Astrocyte (in vitro differentiated cells and primary cell): ENCODE measurements at regions not wholly inside any gene's neighbourhood (a gene's known extent, or its start where the extent isn't known, plus 50 kb on each side); places are given as distances from the start of the nearest gene placed in this dataset.

Experiments used
- DNase-seq: peaks from one replicate; pipeline ENCODE4 v3.0.0-alpha.2; 2010; ENCODE audit warnings: low read depth
- FAIRE-seq: peaks from 2 replicates; lab custom pipeline; 2011; peaks lifted over from hg19 to GRCh38; lab: Jason Lieb, UNC
- H2AFZ ChIP-seq: 2 replicates; pipeline ENCODE4 v1.6.0; 2012; ENCODE audit warnings: low read depth, low read length, inconsistent platforms
- H3K27ac ChIP-seq: 2 replicates; pipeline ENCODE4 v1.5.1; 2011; ENCODE audit warnings: low read depth, low read length, inconsistent platforms
- H3K27me3 ChIP-seq: 2 replicates; pipeline ENCODE4 v1.6.0; 2011; ENCODE audit warnings: low read length, inconsistent platforms; ENCODE audit not compliant: insufficient read depth
- H3K36me3 ChIP-seq: 2 replicates; pipeline ENCODE4 v1.5.1; 2011; ENCODE audit warnings: low read length, inconsistent platforms; ENCODE audit not compliant: insufficient read depth
- H3K4me1 ChIP-seq: 2 replicates; pipeline ENCODE4 v1.5.1; 2011; ENCODE audit warnings: low read length, inconsistent platforms; ENCODE audit not compliant: insufficient read depth
- H3K4me2 ChIP-seq: 2 replicates; pipeline ENCODE4 v1.6.0; 2012; ENCODE audit warnings: low read length, inconsistent platforms
- H3K4me3 ChIP-seq: 2 replicates; pipeline ENCODE4 v1.5.1; 2011; ENCODE audit warnings: low read depth, mild to moderate bottlenecking, low read length, inconsistent platforms; ENCODE audit not compliant: insufficient read depth
- H3K79me2 ChIP-seq: 2 replicates; pipeline ENCODE4 v1.6.0; 2012; ENCODE audit warnings: mild to moderate bottlenecking, low read length, inconsistent platforms; ENCODE audit not compliant: insufficient read depth
- H3K9ac ChIP-seq: 2 replicates; pipeline ENCODE4 v1.6.0; 2012; ENCODE audit warnings: mild to moderate bottlenecking, low read length, inconsistent platforms
- H3K9me3 ChIP-seq: 2 replicates; pipeline ENCODE4 v1.5.1; 2012; ENCODE audit warnings: low read depth, mild to moderate bottlenecking, low read length, inconsistent platforms; ENCODE audit not compliant: insufficient read depth
- H4K20me1 ChIP-seq: 2 replicates; pipeline ENCODE4 v1.6.0; 2012; ENCODE audit warnings: low read length, inconsistent platforms; ENCODE audit not compliant: insufficient read depth
- H3K27ac Mint-ChIP-seq: one replicate; pipeline ENCODE4 v1.8.0; 2021; ENCODE audit warnings: mild to moderate bottlenecking, mixed read lengths; ENCODE audit not compliant: unreplicated experiment
- H3K27me3 Mint-ChIP-seq: one replicate; pipeline ENCODE4 v1.8.0; 2021; ENCODE audit warnings: low read depth, mixed read lengths; ENCODE audit not compliant: unreplicated experiment
- H3K36me3 Mint-ChIP-seq: one replicate; pipeline ENCODE4 v1.8.0; 2021; ENCODE audit warnings: low read depth, mixed read lengths; ENCODE audit not compliant: unreplicated experiment
- H3K4me1 Mint-ChIP-seq: one replicate; pipeline ENCODE4 v1.8.0; 2021; ENCODE audit warnings: low read depth, mixed read lengths; ENCODE audit not compliant: unreplicated experiment
- H3K4me3 Mint-ChIP-seq: one replicate; pipeline ENCODE4 v1.8.0; 2021; ENCODE audit warnings: mild to moderate bottlenecking, moderate library complexity, mixed read lengths; ENCODE audit not compliant: unreplicated experiment
- H3K9me3 Mint-ChIP-seq: one replicate; pipeline ENCODE4 v1.8.0; 2021; ENCODE audit warnings: mild to moderate bottlenecking, mixed read lengths; ENCODE audit not compliant: unreplicated experiment
- EZH2 ChIP-seq: IDR thresholded peaks from 2 replicates; pipeline ENCODE4 v1.6.1; 2012; ENCODE audit warnings: mild to moderate bottlenecking, low read length, inconsistent platforms; ENCODE audit not compliant: insufficient read depth
- TF ChIP-seq, protein P1 (sequence below): IDR thresholded peaks from 2 replicates; pipeline ENCODE4 v1.5.1; 2011; ENCODE audit warnings: low read depth, mild to moderate bottlenecking, inconsistent platforms, low read length, moderate library complexity; ENCODE audit not compliant: insufficient read depth

DNA sequence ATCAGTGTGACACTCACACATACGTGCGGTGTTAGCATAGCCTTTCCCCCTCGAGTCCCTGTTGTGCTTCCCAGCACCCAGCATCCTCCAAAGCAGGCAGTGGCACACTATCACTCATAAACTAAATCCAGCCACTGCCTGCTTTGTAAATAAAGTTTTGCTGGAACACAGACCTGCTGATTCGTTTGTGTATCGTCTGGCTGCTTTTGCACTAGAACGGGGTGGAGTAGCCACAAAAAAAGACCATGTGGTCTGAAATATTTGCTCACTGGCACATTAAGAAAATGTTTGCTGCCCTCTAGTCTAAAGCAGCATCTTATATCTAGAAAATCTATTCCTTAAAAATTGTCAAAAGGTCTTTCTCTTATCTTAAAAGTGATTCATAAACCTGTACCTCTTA is 341.2 kb upstream of the ZFHX3 start:
- no peak overlapping the region for H3K4me2 ChIP-seq
- H3K9me3 ChIP-seq: no peaks in the 10 kb centered on the region
- H3K9ac ChIP-seq: no peak overlapping the region
- DNase-seq: no peak
- H3K36me3 ChIP-seq: no peaks in the 10 kb centered on the region
- no peaks in the 10 kb centered on the region for H3K27me3 ChIP-seq
- no peak overlapping the region for H3K4me3 ChIP-seq
- no peak overlapping the region for H2AFZ ChIP-seq
- Mint-ChIP-seq H3K27ac (no peak overlapping the region), H3K9me3 (no peaks in the 10 kb centered on the region), H3K4me3 (no peak overlapping the region), H3K27me3 (peaks cover 2% of the 10 kb centered on the region), H3K4me1 (peaks cover 20% of the 10 kb centered on the region), H3K36me3 (no peaks in the 10 kb centered on the region)
- no peaks in the 10 kb centered on the region for H3K79me2 ChIP-seq
- H3K4me1 ChIP-seq: no peaks in the 10 kb centered on the region
- FAIRE-seq: no peak
- no peak overlapping the region for H3K27ac ChIP-seq
- no peak for TF ChIP-seq EZH2
- TF ChIP-seq, protein P1, sequence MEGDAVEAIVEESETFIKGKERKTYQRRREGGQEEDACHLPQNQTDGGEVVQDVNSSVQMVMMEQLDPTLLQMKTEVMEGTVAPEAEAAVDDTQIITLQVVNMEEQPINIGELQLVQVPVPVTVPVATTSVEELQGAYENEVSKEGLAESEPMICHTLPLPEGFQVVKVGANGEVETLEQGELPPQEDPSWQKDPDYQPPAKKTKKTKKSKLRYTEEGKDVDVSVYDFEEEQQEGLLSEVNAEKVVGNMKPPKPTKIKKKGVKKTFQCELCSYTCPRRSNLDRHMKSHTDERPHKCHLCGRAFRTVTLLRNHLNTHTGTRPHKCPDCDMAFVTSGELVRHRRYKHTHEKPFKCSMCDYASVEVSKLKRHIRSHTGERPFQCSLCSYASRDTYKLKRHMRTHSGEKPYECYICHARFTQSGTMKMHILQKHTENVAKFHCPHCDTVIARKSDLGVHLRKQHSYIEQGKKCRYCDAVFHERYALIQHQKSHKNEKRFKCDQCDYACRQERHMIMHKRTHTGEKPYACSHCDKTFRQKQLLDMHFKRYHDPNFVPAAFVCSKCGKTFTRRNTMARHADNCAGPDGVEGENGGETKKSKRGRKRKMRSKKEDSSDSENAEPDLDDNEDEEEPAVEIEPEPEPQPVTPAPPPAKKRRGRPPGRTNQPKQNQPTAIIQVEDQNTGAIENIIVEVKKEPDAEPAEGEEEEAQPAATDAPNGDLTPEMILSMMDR: no peak
- H4K20me1 ChIP-seq: no peaks in the 10 kb centered on the region

DNA sequence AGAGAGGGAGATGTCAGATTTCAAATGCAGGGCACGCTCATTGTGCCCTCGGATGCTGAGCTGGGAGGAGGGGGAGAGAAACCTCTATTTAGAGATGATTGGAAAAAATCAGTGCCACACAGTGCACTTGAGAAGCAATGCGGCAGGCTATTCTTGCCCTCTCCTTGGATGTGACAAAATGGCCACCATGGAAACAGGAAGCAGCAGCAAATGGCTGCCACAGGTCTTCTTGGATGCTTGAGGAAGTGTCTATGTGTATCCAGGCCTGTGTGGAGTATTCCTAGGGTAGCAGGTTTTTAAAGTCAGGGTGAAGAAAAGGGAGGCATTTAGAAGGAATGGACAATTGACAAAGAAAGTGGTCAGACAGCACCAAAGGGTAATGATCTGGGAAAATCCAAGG is 340.1 kb upstream of the ZFHX3 start:
- H3K4me2 ChIP-seq: no peak overlapping the region
- Mint-ChIP-seq H3K4me1 (peaks cover 16% of the 10 kb centered on the region), H3K27ac (no peak overlapping the region), H3K4me3 (no peak overlapping the region), H3K9me3 (no peaks in the 10 kb centered on the region), H3K36me3 (no peaks in the 10 kb centered on the region), H3K27me3 (peaks cover 2% of the 10 kb centered on the region)
- H3K4me3 ChIP-seq: no peak overlapping the region
- no peak overlapping the region for H3K9ac ChIP-seq
- DNase-seq: no peak
- H3K36me3 ChIP-seq: no peaks in the 10 kb centered on the region
- H4K20me1 ChIP-seq: no peaks in the 10 kb centered on the region
- H3K27ac ChIP-seq: no peak overlapping the region
- no peaks in the 10 kb centered on the region for H3K4me1 ChIP-seq
- H2AFZ ChIP-seq: no peak overlapping the region
- FAIRE-seq: no peak
- TF ChIP-seq, protein P1: no peak
- TF ChIP-seq EZH2: no peak
- no peaks in the 10 kb centered on the region for H3K79me2 ChIP-seq
- no peaks in the 10 kb centered on the region for H3K9me3 ChIP-seq
- no peaks in the 10 kb centered on the region for H3K27me3 ChIP-seq

DNA sequence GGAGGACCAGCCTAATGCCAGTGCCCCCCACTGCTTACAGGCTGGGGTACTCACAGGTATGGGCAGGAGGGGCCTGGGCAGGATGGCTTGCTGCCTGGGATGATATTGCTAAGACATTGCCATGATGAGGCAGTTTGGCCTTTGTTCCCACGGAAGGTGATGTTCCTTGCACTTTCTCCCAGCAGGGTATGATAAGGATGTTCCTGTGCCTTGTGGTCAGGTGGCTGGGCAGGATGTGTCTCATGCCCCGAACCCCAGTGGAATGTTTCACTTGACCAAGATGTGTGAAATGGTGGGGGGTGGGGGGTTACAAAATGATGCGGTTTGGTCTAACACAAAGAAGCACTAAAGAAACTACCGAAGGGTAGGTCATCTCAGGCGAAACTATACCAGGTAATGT is 337.8 kb upstream of the ZFHX3 start:
- no peaks in the 10 kb centered on the region for H3K9me3 ChIP-seq
- no peak overlapping the region for H2AFZ ChIP-seq
- H3K27me3 ChIP-seq: no peaks in the 10 kb centered on the region
- H3K4me1 ChIP-seq: no peaks in the 10 kb centered on the region
- Mint-ChIP-seq H3K4me3 (no peak overlapping the region), H3K4me1 (peaks cover 15% of the 10 kb centered on the region), H3K36me3 (no peaks in the 10 kb centered on the region), H3K9me3 (no peaks in the 10 kb centered on the region), H3K27ac (no peak overlapping the region), H3K27me3 (peaks cover 6% of the 10 kb centered on the region)
- TF ChIP-seq, protein P1: no peak
- no peak for TF ChIP-seq EZH2
- H3K36me3 ChIP-seq: no peaks in the 10 kb centered on the region
- no peak overlapping the region for H3K4me2 ChIP-seq
- no peaks in the 10 kb centered on the region for H3K79me2 ChIP-seq
- FAIRE-seq (no peak), DNase-seq (no peak)
- H3K9ac ChIP-seq: no peak overlapping the region
- H3K27ac ChIP-seq: no peak overlapping the region
- no peak overlapping the region for H3K4me3 ChIP-seq
- no peaks in the 10 kb centered on the region for H4K20me1 ChIP-seq
